ENCODE measurements at regions not wholly inside any gene's neighbourhood (a gene's known extent, or its start where the extent isn't known, plus 50 kb on each side); places are given as distances from the start of the nearest gene placed in this dataset.

- no peak for FAIRE-seq
- no peak overlapping the region for H3K9ac ChIP-seq (ENCODE audit: low read length in 3 of 3)
- no peak for DNase-seq
- no peak overlapping the region for H3K4me3 ChIP-seq (ENCODE audit: low read length in 3 of 3)
- H3K27me3 ChIP-seq (ENCODE audit: control insufficient read depth, insufficient read depth, low read length): no peaks in the 10 kb centered on the region
- no peak for TF ChIP-seq CTCF (IDR thresholded peaks at IDR 0.05; ENCODE audit: borderline replicate concordance, extremely low read depth, insufficient read depth)
- H3K27ac ChIP-seq (ENCODE audit: low read depth in 2 of 2, low read length in 2 of 2): no peak overlapping the region
- peaks cover 0 to 6% (median 2%) of the 10 kb centered on the region in 3 donors for H3K4me1 ChIP-seq (ENCODE audit: control insufficient read depth in 2 of 3, insufficient read depth in 2 of 3, low read depth in 1 of 3, low read length in 3 of 3)
- intact Hi-C loops (cut with DNase I): loop anchor here (10.0 kb wide), 1 partner anchor 53 kb away; no protein-coding TSS in a partner anchor
- no peaks in the 10 kb centered on the region for H3K36me3 ChIP-seq (ENCODE audit: control insufficient read depth in 2 of 3, insufficient read depth in 3 of 3, low read length in 3 of 3)
- no peaks in the 10 kb centered on the region for H3K9me3 ChIP-seq (ENCODE audit: control insufficient read depth in 2 of 3, insufficient read depth in 1 of 3, low read length in 3 of 3)
These were observed 105.3 kb downstream of the ARRDC3 start for GRCh38 chr5:91277840-91278239.

- Histone ChIP-seq H3K4me3 (ENCODE audit: low read length in 3 of 3) (no peak overlapping the region), H3K4me1 (ENCODE audit: control insufficient read depth in 2 of 3, insufficient read depth in 2 of 3, low read depth in 1 of 3, low read length in 3 of 3) (peaks cover 0 to 6% (median 2%) of the 10 kb centered on the region in 3 donors), H3K27ac (ENCODE audit: low read depth in 2 of 2, low read length in 2 of 2) (no peak overlapping the region), H3K9ac (ENCODE audit: low read length in 3 of 3) (no peak overlapping the region), H3K9me3 (ENCODE audit: control insufficient read depth in 2 of 3, insufficient read depth in 1 of 3, low read length in 3 of 3) (no peaks in the 10 kb centered on the region), H3K27me3 (ENCODE audit: control insufficient read depth, insufficient read depth, low read length) (no peaks in the 10 kb centered on the region), H3K36me3 (ENCODE audit: control insufficient read depth in 2 of 3, insufficient read depth in 3 of 3, low read length in 3 of 3) (no peaks in the 10 kb centered on the region)
- no peak for TF ChIP-seq CTCF (IDR thresholded peaks at IDR 0.05; ENCODE audit: borderline replicate concordance, extremely low read depth, insufficient read depth)
- FAIRE-seq (no peak), DNase-seq (no peak)
- intact Hi-C loops (cut with DNase I): loop anchor here (10.0 kb wide), 1 partner anchor 52 kb away; no protein-coding TSS in a partner anchor
These were observed 106.0 kb downstream of the ARRDC3 start for GRCh38 chr5:91277093-91277626.

GRCh38 chr5:91272858-91273257 lies 110.3 kb downstream of the ARRDC3 start:
- intact Hi-C loops (cut with DNase I): loop anchor here (10.0 kb wide), 1 partner anchor 48 kb away; no protein-coding TSS in a partner anchor
- Histone ChIP-seq H3K27me3 (ENCODE audit: control insufficient read depth, insufficient read depth, low read length) (no peaks in the 10 kb centered on the region), H3K27ac (ENCODE audit: low read depth in 2 of 2, low read length in 2 of 2) (no peak overlapping the region), H3K36me3 (ENCODE audit: control insufficient read depth in 2 of 3, insufficient read depth in 3 of 3, low read length in 3 of 3) (no peaks in the 10 kb centered on the region), H3K9me3 (ENCODE audit: control insufficient read depth in 2 of 3, insufficient read depth in 1 of 3, low read length in 3 of 3) (no peaks in the 10 kb centered on the region), H3K9ac (ENCODE audit: low read length in 3 of 3) (no peak overlapping the region), H3K4me3 (ENCODE audit: low read length in 3 of 3) (no peak overlapping the region), H3K4me1 (ENCODE audit: control insufficient read depth in 2 of 3, insufficient read depth in 2 of 3, low read depth in 1 of 3, low read length in 3 of 3) (no peaks in the 10 kb centered on the region)
- TF ChIP-seq CTCF (IDR thresholded peaks at IDR 0.05; ENCODE audit: borderline replicate concordance, extremely low read depth, insufficient read depth): no peak
- DNase-seq (no peak), FAIRE-seq (no peak)

GRCh38 chr5:91271999-91272398 lies 111.1 kb downstream of the ARRDC3 start:
- H3K9ac ChIP-seq (ENCODE audit: low read length in 3 of 3): no peak overlapping the region
- DNase-seq (no peak), FAIRE-seq (no peak)
- no peak for TF ChIP-seq CTCF (IDR thresholded peaks at IDR 0.05; ENCODE audit: borderline replicate concordance, extremely low read depth, insufficient read depth)
- no peaks in the 10 kb centered on the region for H3K27me3 ChIP-seq (ENCODE audit: control insufficient read depth, insufficient read depth, low read length)
- H3K4me3 ChIP-seq (ENCODE audit: low read length in 3 of 3): no peak overlapping the region
- no peaks in the 10 kb centered on the region for H3K9me3 ChIP-seq (ENCODE audit: control insufficient read depth in 2 of 3, insufficient read depth in 1 of 3, low read length in 3 of 3)
- H3K36me3 ChIP-seq (ENCODE audit: control insufficient read depth in 2 of 3, insufficient read depth in 3 of 3, low read length in 3 of 3): no peaks in the 10 kb centered on the region
- H3K4me1 ChIP-seq (ENCODE audit: control insufficient read depth in 2 of 3, insufficient read depth in 2 of 3, low read depth in 1 of 3, low read length in 3 of 3): no peaks in the 10 kb centered on the region
- intact Hi-C loops (cut with DNase I): loop anchor here (10.0 kb wide), 1 partner anchor 47 kb away; no protein-coding TSS in a partner anchor
- no peak overlapping the region for H3K27ac ChIP-seq (ENCODE audit: low read depth in 2 of 2, low read length in 2 of 2)
